H9 (cell line): ENCODE measurements at regions not wholly inside any gene's neighbourhood (a gene's known extent, or its start where the extent isn't known, plus 50 kb on each side); places are given as distances from the start of the nearest gene placed in this dataset.

Source experiments
- DNase-seq: peaks from one replicate; pipeline ENCODE4 v3.0.0-alpha.2; 2017
- H2AFZ ChIP-seq: one replicate; pipeline ENCODE4 v1.6.1; 2013; ENCODE audit warnings: mild to moderate bottlenecking, low read length, control low read depth, moderate library complexity
- H2AK5ac ChIP-seq: 2 replicates; pipeline ENCODE4 v1.6.1; 2013; ENCODE audit warnings: low read length, control low read depth, mixed read lengths; ENCODE audit not compliant: insufficient read length
- H2BK120ac ChIP-seq: one replicate; pipeline ENCODE4 v1.6.1; 2013; ENCODE audit warnings: low read depth, mild to moderate bottlenecking, low read length, control low read depth, inconsistent platforms; ENCODE audit not compliant: poor library complexity, severe bottlenecking
- H2BK12ac ChIP-seq: 2 replicates; pipeline ENCODE4 v1.6.1; 2013; ENCODE audit warnings: low read length, control low read depth, mixed read lengths, low read depth; ENCODE audit not compliant: insufficient read length
- H2BK15ac ChIP-seq: 2 replicates; pipeline ENCODE4 v1.6.1; 2013; ENCODE audit warnings: low read depth, low read length, control low read depth
- H2BK20ac ChIP-seq: one replicate; pipeline ENCODE4 v1.6.1; 2013; ENCODE audit warnings: low read depth, mild to moderate bottlenecking, low read length, control low read depth, inconsistent platforms; ENCODE audit not compliant: poor library complexity, severe bottlenecking
- H2BK5ac ChIP-seq: 2 replicates; pipeline ENCODE4 v1.6.1; 2013; ENCODE audit warnings: low read length, control low read depth, mixed read lengths; ENCODE audit not compliant: insufficient read length
- H3K14ac ChIP-seq: 2 replicates; pipeline ENCODE4 v1.6.1; 2013; ENCODE audit warnings: low read length, control low read depth; ENCODE audit not compliant: insufficient read depth
- H3K18ac ChIP-seq: 2 replicates; pipeline ENCODE4 v1.6.1; 2013; ENCODE audit warnings: low read depth, mild to moderate bottlenecking, mixed read lengths, low read length, control low read depth; ENCODE audit not compliant: insufficient read length
- H3K23ac ChIP-seq: 2 replicates; pipeline ENCODE4 v1.6.1; 2013; ENCODE audit warnings: low read length, control low read depth, mixed read lengths, low read depth; ENCODE audit not compliant: insufficient read length
- H3K23me2 ChIP-seq: 2 replicates; pipeline ENCODE4 v1.6.1; 2013; ENCODE audit warnings: low read depth, mild to moderate bottlenecking, mixed read lengths, low read length, control low read depth; ENCODE audit not compliant: insufficient read length, poor library complexity, severe bottlenecking
- H3K27ac ChIP-seq: 2 replicates; pipeline ENCODE4 v1.5.1; 2013; ENCODE audit warnings: low read length, control low read depth, mixed read lengths, low read depth; ENCODE audit not compliant: insufficient read length
- H3K27me3 ChIP-seq: 2 replicates; pipeline ENCODE4 v1.6.1; 2013; ENCODE audit warnings: low read length, control low read depth, inconsistent platforms; ENCODE audit not compliant: insufficient read depth
- H3K4ac ChIP-seq: 2 replicates; pipeline ENCODE4 v1.6.1; 2013; ENCODE audit warnings: low read depth, mild to moderate bottlenecking, control low read depth, inconsistent platforms, low read length, moderate library complexity
- H3K4me1 ChIP-seq: 2 replicates; pipeline ENCODE4 v1.6.1; 2013; ENCODE audit warnings: low read length, control low read depth, inconsistent platforms; ENCODE audit not compliant: insufficient read depth
- H3K4me2 ChIP-seq: 2 replicates; pipeline ENCODE4 v1.6.1; 2013; ENCODE audit warnings: low read length, control low read depth, mixed read lengths; ENCODE audit not compliant: insufficient read length, insufficient read depth
- H3K56ac ChIP-seq: 2 replicates; pipeline ENCODE4 v1.6.1; 2013; ENCODE audit warnings: low read depth, mild to moderate bottlenecking, mixed read lengths, low read length, control low read depth; ENCODE audit not compliant: insufficient read length
- H3K79me1 ChIP-seq: 2 replicates; pipeline ENCODE4 v1.6.1; 2013; ENCODE audit warnings: low read depth, mild to moderate bottlenecking, moderate library complexity, low read length, control low read depth, inconsistent platforms; ENCODE audit not compliant: insufficient read depth, poor library complexity, severe bottlenecking
- H3K79me2 ChIP-seq: 2 replicates; pipeline ENCODE4 v1.6.1; 2013; ENCODE audit warnings: low read length, control low read depth, inconsistent platforms; ENCODE audit not compliant: insufficient read depth
- H3K9ac ChIP-seq: 2 replicates; pipeline ENCODE4 v1.6.1; 2013; ENCODE audit warnings: low read length, control low read depth, mixed read lengths; ENCODE audit not compliant: insufficient read length; ENCODE audit errors: extremely low read depth
- H3K9me3 ChIP-seq: one replicate; pipeline ENCODE4 v1.6.1; 2013; ENCODE audit warnings: low read depth, low read length, inconsistent platforms; ENCODE audit not compliant: control insufficient read depth
- H3T11ph ChIP-seq: one replicate; pipeline ENCODE4 v1.6.1; 2013; ENCODE audit warnings: mild to moderate bottlenecking, low read length, control low read depth, inconsistent platforms
- H4K20me1 ChIP-seq: one replicate; pipeline ENCODE4 v1.6.1; 2013; ENCODE audit not compliant: control insufficient read depth, insufficient read length, insufficient read depth
- H4K5ac ChIP-seq: 2 replicates; pipeline ENCODE4 v1.6.1; 2013; ENCODE audit warnings: low read depth, mild to moderate bottlenecking, mixed read lengths, low read length, control low read depth; ENCODE audit not compliant: insufficient read length
- H4K8ac ChIP-seq: replicated peaks from 2 replicates; pipeline ENCODE4 v1.6.1; 2013; ENCODE audit warnings: low read length, control low read depth, mixed read lengths, low read depth; ENCODE audit not compliant: insufficient read length
- H4K91ac ChIP-seq: 2 replicates; pipeline ENCODE4 v1.6.1; 2013; ENCODE audit warnings: low read depth, mild to moderate bottlenecking, moderate library complexity, mixed read lengths, low read length, control low read depth; ENCODE audit not compliant: insufficient read length
- H3K27ac Mint-ChIP-seq, 3 experiments: 2 replicates in 2 of 3; 3 replicates in 1 of 3; pipeline ENCODE4 v1.8.0; 2020 to 2021; ENCODE audit warnings: mixed read lengths in 3 of 3, mild to moderate bottlenecking in 1 of 3, moderate library complexity in 1 of 3
- H3K27me3 Mint-ChIP-seq: 2 replicates; pipeline ENCODE4 v1.8.0; 2021; ENCODE audit warnings: low read depth, mild to moderate bottlenecking, moderate library complexity, mixed read lengths
- H3K36me3 Mint-ChIP-seq, 3 experiments: 2 replicates in 2 of 3; 3 replicates in 1 of 3; pipeline ENCODE4 v1.8.0; 2020 to 2021; ENCODE audit warnings: low read depth in 3 of 3, mixed read lengths in 3 of 3; ENCODE audit not compliant: insufficient read depth in 1 of 3
- H3K4me1 Mint-ChIP-seq, 2 experiments: 2 replicates each; pipeline ENCODE4 v1.8.0; 2020; ENCODE audit warnings: mixed read lengths in 2 of 2
- H3K4me3 Mint-ChIP-seq, 2 experiments: 2 replicates in 1 of 2; 3 replicates in 1 of 2; pipeline ENCODE4 v1.8.0; 2020 to 2021; ENCODE audit warnings: mild to moderate bottlenecking in 2 of 2, mixed read lengths in 2 of 2, moderate library complexity in 1 of 2
- H3K9me3 Mint-ChIP-seq, 2 experiments: 2 replicates in 1 of 2; 3 replicates in 1 of 2; pipeline ENCODE4 v1.8.0; 2020; ENCODE audit warnings: mild to moderate bottlenecking in 2 of 2, mixed read lengths in 2 of 2, moderate library complexity in 1 of 2
- WGBS: extraction: QIAGEN DNeasy Blood & Tissue Kit; methylation state at CpG from one replicate; pipeline ENCODE4 v1.1.7; 2013; ENCODE audit warnings: missing lambda C conversion rate, low lambda C conversion rate, mixed read lengths; ENCODE audit not compliant: insufficient read length; ENCODE audit errors: extremely low coverage; 5-methylcytosine and 5-hydroxymethylcytosine counted together
- TF ChIP-seq, protein P1 (sequence below): fragments of 200-600 bp; sonication (generic); conservative IDR thresholded peaks from 3 replicates; pipeline ENCODE4 v1.8.0; 2021; ENCODE audit warnings: antibody characterized with exemption, mild to moderate bottlenecking

DNA sequence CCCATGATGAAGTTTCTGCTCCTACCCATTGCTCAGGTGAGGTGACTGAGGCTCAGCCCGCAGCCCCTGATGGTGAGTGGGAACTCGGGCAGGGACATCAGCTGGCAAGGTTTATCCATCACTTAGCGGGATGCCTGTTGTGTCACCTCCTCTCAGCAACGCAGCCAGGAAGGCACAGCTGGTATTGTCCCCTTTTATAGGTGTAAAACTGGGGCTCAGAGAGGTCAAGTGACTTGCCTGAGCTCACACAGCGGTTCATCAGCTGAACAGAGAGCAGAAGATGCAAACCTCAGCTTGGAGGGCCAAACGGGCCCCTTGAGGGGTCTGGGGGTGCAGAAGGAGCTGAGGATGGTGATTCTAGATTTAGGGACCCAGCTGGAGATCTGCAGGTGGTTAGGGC lies 143.6 kb downstream of the PHETA1 start:
- Histone ChIP-seq H3K27ac (no peak overlapping the region), H3K27me3 (no peaks in the 10 kb centered on the region), H2AFZ (no peak overlapping the region), H2BK20ac (no peak overlapping the region), H3K4me2 (no peak overlapping the region), H3K4me1 (no peaks in the 10 kb centered on the region), H3K79me2 (no peaks in the 10 kb centered on the region), H3K4ac (no peak overlapping the region), H2AK5ac (no peak overlapping the region), H3K79me1 (no peaks in the 10 kb centered on the region), H4K8ac (no peak overlapping the region), H3K18ac (no peak overlapping the region), H3T11ph (no peak overlapping the region), H4K91ac (no peak overlapping the region), H4K20me1 (no peaks in the 10 kb centered on the region), H3K9me3 (no peaks in the 10 kb centered on the region), H3K56ac (no peak overlapping the region), H3K23ac (no peak overlapping the region), H2BK5ac (no peak overlapping the region), H3K23me2 (no peaks in the 10 kb centered on the region), H2BK12ac (no peak overlapping the region), H4K5ac (no peak overlapping the region), H2BK15ac (no peak overlapping the region), H3K9ac (no peak overlapping the region), H3K14ac (no peak overlapping the region), H2BK120ac (no peak overlapping the region)
- no peaks in the 10 kb centered on the region for H3K9me3 Mint-ChIP-seq
- H3K4me1 Mint-ChIP-seq = peaks cover 11 to 13% of the 10 kb centered on the region in 2 experiments; a peak in 3 of 4 replicates
- H3K27me3 Mint-ChIP-seq = peaks cover 5% of the 10 kb centered on the region
- no peak overlapping the region for H3K4me3 Mint-ChIP-seq
- no peak overlapping the region for H3K27ac Mint-ChIP-seq
- DNase-seq = no peak
- TF ChIP-seq, protein P1, sequence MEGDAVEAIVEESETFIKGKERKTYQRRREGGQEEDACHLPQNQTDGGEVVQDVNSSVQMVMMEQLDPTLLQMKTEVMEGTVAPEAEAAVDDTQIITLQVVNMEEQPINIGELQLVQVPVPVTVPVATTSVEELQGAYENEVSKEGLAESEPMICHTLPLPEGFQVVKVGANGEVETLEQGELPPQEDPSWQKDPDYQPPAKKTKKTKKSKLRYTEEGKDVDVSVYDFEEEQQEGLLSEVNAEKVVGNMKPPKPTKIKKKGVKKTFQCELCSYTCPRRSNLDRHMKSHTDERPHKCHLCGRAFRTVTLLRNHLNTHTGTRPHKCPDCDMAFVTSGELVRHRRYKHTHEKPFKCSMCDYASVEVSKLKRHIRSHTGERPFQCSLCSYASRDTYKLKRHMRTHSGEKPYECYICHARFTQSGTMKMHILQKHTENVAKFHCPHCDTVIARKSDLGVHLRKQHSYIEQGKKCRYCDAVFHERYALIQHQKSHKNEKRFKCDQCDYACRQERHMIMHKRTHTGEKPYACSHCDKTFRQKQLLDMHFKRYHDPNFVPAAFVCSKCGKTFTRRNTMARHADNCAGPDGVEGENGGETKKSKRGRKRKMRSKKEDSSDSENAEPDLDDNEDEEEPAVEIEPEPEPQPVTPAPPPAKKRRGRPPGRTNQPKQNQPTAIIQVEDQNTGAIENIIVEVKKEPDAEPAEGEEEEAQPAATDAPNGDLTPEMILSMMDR = no peak
- H3K36me3 Mint-ChIP-seq = peaks cover 0 to 3% (median 0%) of the 10 kb centered on the region in 3 experiments; a peak in 3 of 7 replicates
- WGBS = no CpG with 5 or more reads among the region's 6 CpGs
